ENCODE measurements at regions not wholly inside any gene's neighbourhood (a gene's known extent, or its start where the extent isn't known, plus 50 kb on each side); places are given as distances from the start of the nearest gene placed in this dataset.

DNA sequence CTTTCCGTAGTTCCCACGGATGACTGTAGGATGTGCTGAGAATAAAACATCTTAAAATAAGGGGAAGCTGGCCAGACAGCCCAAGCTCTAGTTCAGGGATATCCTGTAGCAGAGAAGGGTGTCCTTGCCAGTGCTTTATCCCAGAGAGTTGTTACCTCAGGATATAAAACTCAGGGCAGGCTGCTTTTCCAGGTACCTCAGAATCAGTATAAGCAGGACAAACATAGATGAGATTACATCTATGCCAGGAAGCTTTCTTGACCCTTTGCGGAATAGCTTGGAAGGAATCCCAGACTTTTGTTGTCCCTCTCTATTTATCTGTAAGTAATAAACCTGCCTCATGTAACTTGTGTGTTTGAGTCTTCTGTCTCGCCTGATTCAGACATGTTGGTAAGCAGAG is 565.7 kb downstream of the PRDM9 start:
- POLR2A ChIA-PET, result interaction anchor here (1.2 kb wide), 1 partner anchor 11 kb away, joined by 8 read pairs; no protein-coding TSS in a partner anchor
- Histone ChIP-seq H3K4me1 (ENCODE audit: insufficient read depth, low read length, poor library complexity, severe bottlenecking) (no peaks in the 10 kb centered on the region), H3K36me3 (ENCODE audit: insufficient read depth, low read length) (no peaks in the 10 kb centered on the region), H3K9me2 (ENCODE audit: insufficient read depth, low read length) (no peaks in the 10 kb centered on the region), H3K79me2 (ENCODE audit: insufficient read depth, low read depth, low read length) (no peaks in the 10 kb centered on the region), H2AFZ (ENCODE audit: low read length) (no peak overlapping the region), H3K9me3 (ENCODE audit: low read length) (no peaks in the 10 kb centered on the region), H3K4me2 (ENCODE audit: low read length) (no peak overlapping the region), H4K20me1 (ENCODE audit: insufficient read depth, low read length) (no peaks in the 10 kb centered on the region), H3K4me3 (ENCODE audit: low read depth, low read length, poor library complexity, severe bottlenecking) (no peak overlapping the region), H3K27ac (ENCODE audit: low read depth, low read length, poor library complexity, severe bottlenecking) (no peak overlapping the region)
- CTCF ChIA-PET (ENCODE audit: unreplicated experiment), result no interaction called here
- BruUV-seq (replicated peaks), result no TSS peak
- intact Hi-C loops (cut with micrococcal nuclease; ENCODE audit: unreplicated experiment), result no loop called here
- DNase-seq (ENCODE audit: low spot score), result no peak
- TF ChIP-seq CTCF (conservative IDR thresholded peaks at IDR 0.05; ENCODE audit: low read length) (no peak), EZH2phosphoT487 (IDR thresholded peaks at IDR 0.05; ENCODE audit: borderline replicate concordance, low read depth, low read length) (no peak)

- intact Hi-C loops (cut with micrococcal nuclease; ENCODE audit: unreplicated experiment), result no loop called here
- no peaks in the 10 kb centered on the region for H3K9me3 ChIP-seq (ENCODE audit: low read length)
- H3K4me1 ChIP-seq (ENCODE audit: insufficient read depth, low read length, poor library complexity, severe bottlenecking), result no peaks in the 10 kb centered on the region
- no peak overlapping the region for H3K4me2 ChIP-seq (ENCODE audit: low read length)
- H2AFZ ChIP-seq (ENCODE audit: low read length), result no peak overlapping the region
- no peak for TF ChIP-seq EZH2phosphoT487 (IDR thresholded peaks at IDR 0.05; ENCODE audit: borderline replicate concordance, low read depth, low read length)
- no peak for TF ChIP-seq CTCF (conservative IDR thresholded peaks at IDR 0.05; ENCODE audit: low read length)
- H3K79me2 ChIP-seq (ENCODE audit: insufficient read depth, low read depth, low read length), result no peaks in the 10 kb centered on the region
- no peaks in the 10 kb centered on the region for H3K36me3 ChIP-seq (ENCODE audit: insufficient read depth, low read length)
- ChIA-PET POLR2A (no interaction called here), CTCF (ENCODE audit: unreplicated experiment) (no interaction called here)
- H4K20me1 ChIP-seq (ENCODE audit: insufficient read depth, low read length), result no peaks in the 10 kb centered on the region
- BruUV-seq (replicated peaks), result no TSS peak
- H3K4me3 ChIP-seq (ENCODE audit: low read depth, low read length, poor library complexity, severe bottlenecking), result no peak overlapping the region
- no peaks in the 10 kb centered on the region for H3K9me2 ChIP-seq (ENCODE audit: insufficient read depth, low read length)
- no peak overlapping the region for H3K27ac ChIP-seq (ENCODE audit: low read depth, low read length, poor library complexity, severe bottlenecking)
- DNase-seq (ENCODE audit: low spot score), result no peak
Observed at GRCh38 chr5:24080046-24080445, 564.7 kb downstream of the CDH10 start.

- no peaks in the 10 kb centered on the region for H3K9me3 ChIP-seq (ENCODE audit: low read length)
- H3K36me3 ChIP-seq (ENCODE audit: insufficient read depth, low read length), result no peaks in the 10 kb centered on the region
- TF ChIP-seq CTCF (conservative IDR thresholded peaks at IDR 0.05; ENCODE audit: low read length) (no peak), EZH2phosphoT487 (IDR thresholded peaks at IDR 0.05; ENCODE audit: borderline replicate concordance, low read depth, low read length) (no peak)
- H3K4me2 ChIP-seq (ENCODE audit: low read length), result no peak overlapping the region
- POLR2A ChIA-PET, result interaction anchor here (0.6 to 0.7 kb wide), 2 partner anchors 51 to 95 kb away, joined by 4 read pairs; no protein-coding TSS in a partner anchor
- intact Hi-C loops (cut with micrococcal nuclease; ENCODE audit: unreplicated experiment), result no loop called here
- H3K27ac ChIP-seq (ENCODE audit: low read depth, low read length, poor library complexity, severe bottlenecking), result no peak overlapping the region
- DNase-seq (ENCODE audit: low spot score), result no peak
- no peak overlapping the region for H2AFZ ChIP-seq (ENCODE audit: low read length)
- H3K79me2 ChIP-seq (ENCODE audit: insufficient read depth, low read depth, low read length), result no peaks in the 10 kb centered on the region
- no peak overlapping the region for H3K4me3 ChIP-seq (ENCODE audit: low read depth, low read length, poor library complexity, severe bottlenecking)
- CTCF ChIA-PET (ENCODE audit: unreplicated experiment), result no interaction called here
- no peaks in the 10 kb centered on the region for H4K20me1 ChIP-seq (ENCODE audit: insufficient read depth, low read length)
- H3K9me2 ChIP-seq (ENCODE audit: insufficient read depth, low read length), result no peaks in the 10 kb centered on the region
- no peaks in the 10 kb centered on the region for H3K4me1 ChIP-seq (ENCODE audit: insufficient read depth, low read length, poor library complexity, severe bottlenecking)
- no TSS peak for BruUV-seq (replicated peaks)
Observed at GRCh38 chr5:24094081-24094679, 550.6 kb downstream of the CDH10 start.

Data from OCI-LY7 (cell line).